Loucy (cell line): ENCODE measurements at regions not wholly inside any gene's neighbourhood (a gene's known extent, or its start where the extent isn't known, plus 50 kb on each side); places are given as distances from the start of the nearest gene placed in this dataset.

Experiments
- H2AFZ ChIP-seq: fragments of 200-600 bp; sonication (generic); 2 replicates; pipeline ENCODE4 v1.6.0; 2016; ENCODE audit warnings: antibody characterized with exemption, mild to moderate bottlenecking, low read length, moderate library complexity
- H3F3A ChIP-seq: fragments of 200-600 bp; 2 replicates; pipeline ENCODE4 v1.6.0; 2016; ENCODE audit warnings: antibody characterized with exemption, low read depth, mild to moderate bottlenecking
- H3K27me3 ChIP-seq: fragments of 200-600 bp; sonication (generic); 2 replicates; pipeline ENCODE4 v1.6.1; 2014; ENCODE audit warnings: low read length, mild to moderate bottlenecking; ENCODE audit not compliant: insufficient read depth, poor library complexity, severe bottlenecking
- H3K36me3 ChIP-seq: fragments of 200-600 bp; sonication (generic); 2 replicates; pipeline ENCODE4 v1.6.1; 2016; ENCODE audit warnings: low read length; ENCODE audit not compliant: insufficient read depth
- H3K4me1 ChIP-seq: fragments of 200-600 bp; sonication (generic); 2 replicates; pipeline ENCODE4 v1.5.1; 2014; ENCODE audit warnings: low read length, mild to moderate bottlenecking; ENCODE audit not compliant: insufficient read depth, poor library complexity, severe bottlenecking
- H3K4me2 ChIP-seq: fragments of 200-600 bp; sonication (generic); 2 replicates; pipeline ENCODE4 v1.6.0; 2014; ENCODE audit warnings: antibody characterized with exemption, low read length, low read depth, mild to moderate bottlenecking; ENCODE audit not compliant: poor library complexity, severe bottlenecking
- H3K4me3 ChIP-seq: fragments of 200-600 bp; sonication (generic); 2 replicates; pipeline ENCODE4 v1.5.1; 2014; ENCODE audit warnings: low read length, mild to moderate bottlenecking, mixed read lengths; ENCODE audit not compliant: poor library complexity, severe bottlenecking
- H3K79me2 ChIP-seq: fragments of 200-600 bp; sonication (generic); 2 replicates; pipeline ENCODE4 v1.6.1; 2014; ENCODE audit warnings: low read length; ENCODE audit not compliant: insufficient read depth
- H3K9ac ChIP-seq: fragments of 200-600 bp; sonication (generic); 2 replicates; pipeline ENCODE4 v1.6.0; 2014; ENCODE audit warnings: mild to moderate bottlenecking, low read depth, low read length, moderate library complexity; ENCODE audit not compliant: poor library complexity, severe bottlenecking
- H3K9me2 ChIP-seq: fragments of 200-600 bp; sonication (generic); replicated peaks from 2 replicates; pipeline ENCODE4 v1.6.1; 2016; ENCODE audit warnings: low read depth, low read length, mixed read lengths
- H3K9me3 ChIP-seq: fragments of 200-600 bp; sonication (generic); 2 replicates; pipeline ENCODE4 v1.6.1; 2014; ENCODE audit warnings: mild to moderate bottlenecking, antibody characterized with exemption, low read length, low read depth; ENCODE audit not compliant: insufficient read depth
- H4K20me1 ChIP-seq: fragments of 200-600 bp; sonication (generic); 2 replicates; pipeline ENCODE4 v1.6.0; 2014; ENCODE audit warnings: antibody characterized with exemption, low read length, mild to moderate bottlenecking; ENCODE audit not compliant: insufficient read depth, poor library complexity, severe bottlenecking
- CTCF ChIP-seq: fragments of 200-600 bp; sonication (generic); conservative IDR thresholded peaks from 2 replicates; pipeline ENCODE4 v1.5.1; 2014; ENCODE audit warnings: mild to moderate bottlenecking, antibody characterized with exemption, low read length
- EZH2phosphoT487 ChIP-seq: fragments of 200-600 bp; IDR thresholded peaks from 2 replicates; pipeline ENCODE4 v1.6.1; 2018; ENCODE audit warnings: antibody characterized with exemption, mild to moderate bottlenecking, moderate library complexity, borderline replicate concordance

- H3K4me3 ChIP-seq: peak overlapping the region; percentile 34
- H3K36me3 ChIP-seq: no peaks in the 10 kb centered on the region
- no peaks in the 10 kb centered on the region for H3K27me3 ChIP-seq
- peak overlapping the region; percentile 62 for H3K4me2 ChIP-seq
- H4K20me1 ChIP-seq: no peaks in the 10 kb centered on the region
- H3K9me2 ChIP-seq: no peaks in the 10 kb centered on the region
- H3K4me1 ChIP-seq: peaks cover 68% of the 10 kb centered on the region
- peak overlapping the region; percentile 6 for H3K9ac ChIP-seq
- H2AFZ ChIP-seq: no peak overlapping the region
- H3F3A ChIP-seq: no peaks in the 10 kb centered on the region; the same call in 1 of the 2 replicates
- H3K9me3 ChIP-seq: no peaks in the 10 kb centered on the region
- no peak; the same call in 1 of the 2 replicates for TF ChIP-seq EZH2phosphoT487
- no peak for TF ChIP-seq CTCF
- H3K79me2 ChIP-seq: no peaks in the 10 kb centered on the region
These were observed 209.4 kb upstream of the TRIB2 start for GRCh38 chr2:12507295-12507694.

GRCh38 chr2:12510070-12510469, 206.7 kb upstream of the TRIB2 start:
- Histone ChIP-seq H3K4me2 (no peak overlapping the region), H3K36me3 (no peaks in the 10 kb centered on the region), H3K9ac (no peak overlapping the region), H3K9me3 (no peaks in the 10 kb centered on the region), H3K27me3 (no peaks in the 10 kb centered on the region), H3K79me2 (no peaks in the 10 kb centered on the region), H3K4me3 (no peak overlapping the region), H4K20me1 (no peaks in the 10 kb centered on the region), H2AFZ (no peak overlapping the region), H3K4me1 (peaks cover 61% of the 10 kb centered on the region), H3F3A (no peaks in the 10 kb centered on the region; the same call in 1 of the 2 replicates), H3K9me2 (no peaks in the 10 kb centered on the region)
- TF ChIP-seq EZH2phosphoT487: no peak

- Histone ChIP-seq H3K4me1 (peaks cover 51% of the 10 kb centered on the region), H3K9me3 (no peaks in the 10 kb centered on the region), H3K9me2 (no peaks in the 10 kb centered on the region), H4K20me1 (no peaks in the 10 kb centered on the region), H3K36me3 (no peaks in the 10 kb centered on the region), H3K27me3 (no peaks in the 10 kb centered on the region), H3K9ac (peak overlapping the region; percentile 28), H3K4me2 (peak overlapping the region; percentile 53), H2AFZ (peak overlapping the region; percentile 53), H3K79me2 (no peaks in the 10 kb centered on the region), H3F3A (no peaks in the 10 kb centered on the region; the same call in 1 of the 2 replicates), H3K4me3 (peak overlapping the region; percentile 28)
- TF ChIP-seq EZH2phosphoT487: no peak
- no peak for TF ChIP-seq CTCF
These were observed 203.4 kb upstream of the TRIB2 start for GRCh38 chr2:12513339-12513738.

- peaks cover 48% of the 10 kb centered on the region for H3K4me1 ChIP-seq
- no peaks in the 10 kb centered on the region for H4K20me1 ChIP-seq
- H3K9me3 ChIP-seq: no peaks in the 10 kb centered on the region
- no peaks in the 10 kb centered on the region; the same call in 1 of the 2 replicates for H3F3A ChIP-seq
- H3K27me3 ChIP-seq: no peaks in the 10 kb centered on the region
- 0 out of 2 replicates have a peak overlapping the region, but pooled peaks have one; percentile 14 for H2AFZ ChIP-seq
- TF ChIP-seq EZH2phosphoT487 (no peak), CTCF (no peak)
- peak overlapping the region; percentile 45 for H3K4me3 ChIP-seq
- H3K9ac ChIP-seq: peak overlapping the region; percentile 71
- H3K4me2 ChIP-seq: peak overlapping the region; percentile 73
- H3K36me3 ChIP-seq: no peaks in the 10 kb centered on the region
- no peaks in the 10 kb centered on the region for H3K9me2 ChIP-seq
- H3K79me2 ChIP-seq: no peaks in the 10 kb centered on the region
These were observed 202.6 kb upstream of the TRIB2 start for GRCh38 chr2:12514168-12514567.
